ENCODE measurements at regions not wholly inside any gene's neighbourhood (a gene's known extent, or its start where the extent isn't known, plus 50 kb on each side); places are given as distances from the start of the nearest gene placed in this dataset.

- TF ChIP-seq SUZ12 (IDR thresholded peaks at IDR 0.05; ENCODE audit: low read length) (no peak), TAF1 (IDR thresholded peaks at IDR 0.05; ENCODE audit: low read depth, low read length) (no peak), SAP30 (IDR thresholded peaks at IDR 0.05; ENCODE audit: insufficient read depth, insufficient replicate concordance, low read length) (no peak), POLR2A (IDR thresholded peaks at IDR 0.05; ENCODE audit: control extremely low read depth in 1 of 2, low read depth in 2 of 2, low read length in 2 of 2) (no peak), POLR2AphosphoS5 (IDR thresholded peaks at IDR 0.05; ENCODE audit: low read depth, low read length) (no peak)
- TF ChIP-seq, protein P1, sequence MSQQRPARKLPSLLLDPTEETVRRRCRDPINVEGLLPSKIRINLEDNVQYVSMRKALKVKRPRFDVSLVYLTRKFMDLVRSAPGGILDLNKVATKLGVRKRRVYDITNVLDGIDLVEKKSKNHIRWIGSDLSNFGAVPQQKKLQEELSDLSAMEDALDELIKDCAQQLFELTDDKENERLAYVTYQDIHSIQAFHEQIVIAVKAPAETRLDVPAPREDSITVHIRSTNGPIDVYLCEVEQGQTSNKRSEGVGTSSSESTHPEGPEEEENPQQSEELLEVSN (IDR thresholded peaks at IDR 0.05) = no peak
Measured at GRCh38 chr15:95563634-95564033, 766.9 kb upstream of the NR2F2 start (continued).

Measured in H1 (cell line).